ENCODE measurements at regions not wholly inside any gene's neighbourhood (a gene's known extent, or its start where the extent isn't known, plus 50 kb on each side); places are given as distances from the start of the nearest gene placed in this dataset.
"Not testable (repeated sequence)": the region's sequence is repeated elsewhere in the genome, so short reads cannot be mapped to it uniquely, and the experiment has no call there.

DNA sequence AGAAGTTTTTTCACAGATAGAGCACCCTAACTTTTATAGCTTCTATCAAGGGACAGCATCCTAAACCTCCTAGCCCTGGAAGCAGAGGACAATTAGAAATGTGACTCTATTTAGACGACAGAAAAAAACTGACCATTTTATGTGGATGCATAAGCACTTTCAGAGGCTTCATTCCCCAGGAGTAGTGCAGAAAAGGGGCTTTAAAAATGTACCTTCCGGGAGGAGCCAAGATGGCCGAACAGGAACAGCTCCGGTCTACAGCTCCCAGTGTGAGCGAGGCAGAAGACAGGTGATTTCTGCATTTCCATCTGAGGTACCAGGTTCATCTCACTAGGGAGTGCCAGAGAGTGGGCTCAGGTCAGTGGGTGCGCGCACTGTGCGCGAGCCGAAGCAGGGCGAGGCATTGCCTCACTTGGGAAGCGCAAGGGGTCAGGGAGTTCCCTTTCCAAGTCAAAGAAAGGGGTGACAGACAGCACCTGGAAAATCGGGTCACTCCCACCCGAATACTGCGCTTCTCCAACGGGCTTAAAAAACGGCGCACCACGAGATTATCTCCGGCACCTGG lies 416.4 kb upstream of the C1orf87 start:
- DNase-seq = not testable (repeated sequence)

DNA sequence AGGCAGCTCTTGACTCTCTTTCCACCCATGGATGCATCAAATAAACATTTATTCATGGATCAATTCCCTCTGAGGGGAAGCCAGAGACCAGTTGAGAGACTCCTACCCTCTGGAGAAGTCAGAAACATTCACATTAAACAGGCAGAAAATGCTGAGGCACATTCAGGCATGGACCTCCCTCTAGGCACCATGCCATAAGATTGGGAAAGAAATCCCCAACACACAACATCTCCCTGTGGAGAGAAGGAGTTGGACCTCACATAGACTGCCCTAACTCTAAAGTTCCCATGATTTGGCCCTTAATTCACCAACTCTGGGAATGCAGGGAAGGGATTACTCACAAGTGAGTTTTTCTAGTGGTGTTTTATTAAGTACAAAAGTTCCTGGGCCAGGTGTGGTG lies 415.3 kb upstream of the C1orf87 start:
- no peak for DNase-seq

DNA sequence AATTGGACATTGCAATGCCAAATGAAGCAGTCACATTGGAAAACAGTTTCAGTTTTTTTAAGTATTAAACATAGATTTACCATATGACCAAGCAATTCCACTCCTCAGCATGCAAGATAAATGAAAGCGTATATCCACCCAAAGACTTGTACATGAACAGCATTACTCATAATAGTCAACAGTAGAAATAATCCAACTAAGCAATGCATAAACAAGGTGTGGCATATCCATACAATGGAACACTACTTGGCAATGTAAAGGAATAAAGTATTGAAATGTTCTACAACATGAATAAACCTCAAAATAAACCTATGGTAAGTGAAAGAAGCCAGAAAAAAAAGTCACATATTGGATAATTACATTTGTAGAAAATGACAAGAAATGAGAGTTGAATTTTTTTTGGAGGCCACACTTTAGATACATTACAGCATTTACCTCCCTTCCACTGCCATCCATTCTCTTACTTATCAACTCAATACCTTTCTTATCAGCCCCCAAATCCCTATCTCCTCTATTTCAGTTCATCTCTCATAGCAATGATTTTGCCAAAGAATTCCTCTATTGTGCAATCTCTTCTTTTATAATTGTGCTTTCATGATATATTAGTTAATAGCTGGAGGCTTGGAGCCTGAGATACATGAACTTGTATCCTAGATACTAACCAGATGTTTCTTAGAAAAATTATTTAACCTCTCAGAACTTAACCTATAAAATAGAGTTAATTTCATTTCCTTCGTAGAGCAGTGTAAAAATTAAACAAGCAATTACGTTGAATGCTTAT lies 414.2 kb upstream of the C1orf87 start:
- no peak for DNase-seq

DNA sequence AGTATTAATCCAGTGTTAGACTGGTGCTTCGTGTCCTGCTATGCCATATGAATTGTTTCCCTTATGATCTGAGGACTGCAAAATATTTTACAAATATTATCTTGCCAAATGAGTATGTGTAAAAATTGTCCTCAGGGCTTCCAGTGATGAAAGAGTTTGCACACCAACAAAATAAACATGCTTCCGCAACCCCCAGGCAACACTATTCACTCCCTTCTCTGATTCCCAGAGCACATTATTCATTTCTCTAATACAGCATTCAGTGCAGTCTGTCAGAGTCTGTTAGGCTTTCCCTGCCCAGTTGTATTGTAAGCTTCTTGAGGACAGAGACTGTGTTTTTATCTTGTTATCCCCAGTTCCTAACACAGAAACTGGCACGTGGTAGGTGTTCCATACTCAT lies 409.9 kb upstream of the C1orf87 start:
- no peak for DNase-seq

DNA sequence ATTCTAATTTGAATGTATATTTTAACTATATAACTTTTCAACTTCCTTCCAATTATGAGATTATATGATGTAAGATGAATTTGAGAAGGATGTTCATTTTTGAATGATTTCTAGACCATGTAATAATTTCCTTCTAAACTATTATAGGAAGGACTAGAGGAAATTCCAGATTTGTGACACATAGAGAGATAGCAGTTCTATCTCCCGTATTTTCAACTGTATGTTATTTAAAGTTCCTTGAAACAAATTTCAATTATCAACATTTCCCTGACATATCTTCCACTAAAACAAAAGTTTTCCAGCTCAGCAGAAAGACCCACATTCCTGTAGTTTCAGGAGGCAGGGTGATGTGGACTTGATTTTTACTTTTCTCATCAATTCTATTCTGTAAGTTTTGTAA lies 396.7 kb upstream of the C1orf87 start:
- no peak for DNase-seq

DNA sequence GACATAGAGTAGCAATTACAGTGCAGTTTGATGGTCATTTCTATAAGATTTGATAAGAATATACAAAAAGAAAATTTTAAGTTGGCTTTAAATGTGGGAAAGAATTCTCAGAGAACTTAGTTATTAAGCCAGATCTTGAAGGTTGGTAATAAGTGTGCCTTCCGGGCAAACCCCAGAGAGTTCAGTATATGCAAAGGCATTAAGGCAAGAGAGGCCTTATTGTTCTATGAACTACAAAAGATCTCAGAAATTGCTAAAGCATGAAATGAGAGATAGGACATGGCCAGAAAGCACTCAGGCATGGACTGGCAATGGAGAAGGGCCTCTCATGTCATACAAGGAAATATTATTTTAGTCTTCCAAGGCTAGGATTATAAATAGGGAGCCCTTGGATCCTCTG lies 390.2 kb upstream of the C1orf87 start:
- no peak for DNase-seq

DNA sequence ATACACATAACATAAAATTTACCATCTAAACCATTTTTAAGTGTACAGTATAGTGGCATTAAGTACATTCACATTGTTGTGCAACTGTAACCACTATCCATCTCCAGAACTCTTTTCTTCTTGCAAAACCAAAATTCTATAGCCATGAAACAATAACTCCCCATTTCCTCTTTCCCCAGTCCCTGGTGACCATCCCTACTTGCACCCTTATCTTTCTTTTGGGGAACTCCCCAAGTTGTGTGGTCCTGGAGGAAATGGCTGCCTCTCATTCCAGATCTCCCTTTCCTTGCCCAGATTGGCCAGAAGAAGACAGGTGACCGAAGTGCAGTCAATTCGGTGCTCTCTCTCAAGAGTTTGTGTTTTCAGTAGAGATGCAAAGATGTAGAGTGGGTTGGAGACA lies 389.6 kb upstream of the C1orf87 start:
- no peak for DNase-seq

DNA sequence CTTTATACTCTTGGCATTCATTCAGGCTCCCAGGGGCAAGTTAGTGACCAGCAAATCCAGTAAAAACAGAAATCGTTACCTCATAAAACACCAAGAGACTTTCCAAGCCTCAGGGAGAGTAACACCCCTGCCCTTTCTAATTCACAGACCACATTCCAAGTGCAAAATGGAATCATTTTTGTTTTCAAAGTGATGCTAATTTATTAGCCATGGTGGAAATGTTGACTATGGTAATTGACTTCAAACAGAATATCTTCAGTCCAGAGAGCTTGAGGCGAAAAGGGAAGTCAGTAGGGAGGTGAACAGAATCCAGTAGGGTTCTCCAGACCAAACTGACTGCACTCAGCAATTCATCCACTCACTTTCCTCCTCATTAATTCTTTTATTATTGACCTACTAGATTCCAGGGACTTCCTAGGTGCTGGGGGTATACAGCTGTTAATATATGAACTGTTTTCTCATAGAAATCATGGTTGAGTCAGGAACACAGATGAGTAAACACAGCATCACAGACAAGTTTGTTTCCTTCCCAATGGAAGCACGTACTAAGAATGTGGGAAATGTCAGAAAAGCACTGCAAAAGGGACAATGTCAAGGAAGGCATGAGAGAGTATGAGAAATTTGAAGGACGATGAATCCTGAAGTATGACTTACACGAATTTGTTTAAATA lies 388.5 kb upstream of the C1orf87 start:
- DNase-seq = no peak

DNA sequence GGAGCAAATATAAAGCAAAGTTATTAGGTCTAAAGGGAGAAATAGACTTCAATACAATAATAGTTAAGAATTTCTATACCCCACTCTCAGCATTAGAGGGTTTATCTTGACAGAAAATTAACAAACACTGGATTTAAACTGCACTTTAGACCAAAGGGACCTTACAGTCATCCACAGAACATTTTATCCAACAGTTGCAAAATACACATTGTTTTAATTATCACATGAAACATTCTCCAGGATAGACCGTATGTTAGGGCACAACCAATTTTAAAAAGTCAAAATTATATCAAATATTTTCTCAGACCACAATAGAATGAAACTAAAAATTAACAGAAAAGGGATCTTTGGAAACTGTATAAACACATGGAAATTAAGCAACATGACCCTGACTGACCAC lies 384.5 kb upstream of the C1orf87 start:
- DNase-seq = no peak

DNA sequence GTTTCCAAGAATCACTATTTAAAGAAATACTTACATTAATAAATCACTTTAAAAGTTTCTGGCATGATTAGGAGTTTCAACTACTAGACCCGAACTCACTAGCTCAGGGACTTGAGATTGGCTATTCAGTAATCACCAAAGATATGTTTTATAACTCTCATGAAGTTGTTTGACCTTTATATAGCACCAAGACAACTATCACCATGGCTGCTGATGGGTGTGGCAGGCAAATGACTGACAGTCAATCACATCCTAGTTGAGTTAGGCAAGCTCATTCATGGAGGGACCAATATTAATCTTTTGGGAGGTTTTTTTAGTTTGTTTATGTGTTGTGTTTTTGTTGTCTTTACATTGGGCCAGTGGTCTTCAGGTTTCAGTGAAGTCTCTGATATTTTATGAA lies 376.3 kb upstream of the C1orf87 start:
- no peak for DNase-seq

DNA sequence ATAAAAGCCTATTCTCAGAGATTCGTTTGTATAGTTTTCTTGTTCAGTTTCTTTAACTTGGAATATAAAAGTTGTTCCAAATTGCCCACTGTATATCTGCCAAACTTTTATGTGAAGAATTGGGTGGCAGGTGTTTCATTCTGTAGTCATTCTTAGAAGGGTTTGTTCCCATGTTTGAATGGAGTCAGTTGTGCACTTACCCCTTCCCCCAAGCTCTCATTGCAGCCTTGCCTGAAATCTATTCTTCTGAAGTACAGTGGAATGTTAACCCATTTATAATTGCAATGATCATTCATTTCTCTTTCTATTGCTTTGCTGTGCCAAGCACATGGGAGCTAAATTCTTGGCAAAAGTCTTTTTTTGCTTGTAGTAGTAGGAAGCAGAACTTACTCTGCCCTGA lies 375.3 kb upstream of the C1orf87 start:
- DNase-seq = no peak

DNA sequence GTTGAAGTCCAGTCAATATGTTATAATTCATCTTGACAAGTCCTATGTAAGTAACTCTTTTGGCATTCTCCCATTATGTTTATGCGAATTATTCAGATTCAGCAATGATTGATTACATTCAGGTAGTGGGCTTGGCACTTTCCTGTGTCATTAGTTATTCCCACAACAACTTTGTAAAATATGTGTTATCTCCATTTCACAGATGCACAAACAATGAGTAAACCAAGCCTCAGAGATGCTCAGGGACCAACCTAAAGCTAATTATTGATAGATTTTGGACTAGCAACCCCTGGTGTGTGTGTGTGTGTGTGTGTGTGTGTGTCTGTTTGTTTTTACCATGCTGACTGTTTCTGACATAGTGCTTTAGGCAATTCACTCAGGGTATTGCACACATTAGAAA lies 371.1 kb upstream of the C1orf87 start:
- no peak for DNase-seq

DNA sequence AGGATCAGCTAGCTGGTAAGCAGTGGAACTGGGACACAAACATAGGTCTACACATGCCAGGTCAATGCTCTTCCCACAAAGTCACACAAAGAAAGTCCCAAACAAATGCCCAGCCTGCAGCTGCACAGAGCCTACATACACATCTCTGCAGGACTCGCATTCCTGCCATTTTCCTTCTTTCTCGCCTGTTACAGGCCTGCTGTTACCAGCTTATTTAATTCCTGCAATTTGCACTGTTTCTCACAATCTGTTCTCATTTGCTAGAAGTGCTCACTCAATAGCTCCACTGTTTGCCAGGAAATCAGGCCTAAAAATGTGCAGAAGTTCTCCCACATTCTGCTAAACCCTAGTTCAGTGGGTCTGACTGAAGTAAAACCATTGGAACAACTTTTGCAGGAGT lies 362.6 kb upstream of the C1orf87 start:
- no peak for DNase-seq

DNA sequence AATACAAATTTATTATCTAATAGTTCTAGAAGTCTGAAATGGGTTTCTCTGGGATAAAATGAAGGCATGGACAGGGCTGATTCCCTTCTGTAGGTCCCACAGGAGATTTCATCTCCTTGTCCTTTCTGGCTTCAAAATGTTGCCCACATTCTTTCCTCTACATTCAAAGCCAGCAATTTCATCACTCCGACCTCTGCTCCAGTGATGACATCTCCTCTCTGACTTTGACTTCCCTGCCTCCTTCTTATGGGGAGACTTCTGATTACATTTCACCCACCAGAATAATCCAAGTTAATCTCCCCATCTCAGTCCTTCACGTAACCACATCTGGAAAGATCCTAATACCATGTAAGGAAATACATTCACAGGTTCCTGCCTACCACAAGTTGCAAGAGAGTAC lies 358.0 kb upstream of the C1orf87 start:
- DNase-seq = no peak

DNA sequence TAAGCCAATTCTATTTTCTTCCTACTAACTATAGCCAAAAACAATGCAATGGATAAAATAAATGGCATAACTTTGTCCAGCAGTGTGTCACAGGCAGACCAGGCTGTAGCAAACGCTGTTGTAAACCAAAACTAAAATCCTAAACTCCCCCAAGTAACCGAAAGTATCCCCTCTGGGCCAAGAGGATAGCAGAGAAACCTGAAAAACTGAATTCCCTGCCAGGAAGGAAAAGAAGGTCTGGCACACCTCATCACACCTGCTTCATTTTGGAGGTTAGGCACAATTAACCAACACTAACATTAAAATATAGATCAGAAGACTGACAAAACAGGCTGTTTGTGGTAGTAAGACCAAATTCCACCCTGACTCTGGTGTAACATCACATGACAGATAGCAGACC lies 356.8 kb upstream of the C1orf87 start:
- DNase-seq = no peak

DNA sequence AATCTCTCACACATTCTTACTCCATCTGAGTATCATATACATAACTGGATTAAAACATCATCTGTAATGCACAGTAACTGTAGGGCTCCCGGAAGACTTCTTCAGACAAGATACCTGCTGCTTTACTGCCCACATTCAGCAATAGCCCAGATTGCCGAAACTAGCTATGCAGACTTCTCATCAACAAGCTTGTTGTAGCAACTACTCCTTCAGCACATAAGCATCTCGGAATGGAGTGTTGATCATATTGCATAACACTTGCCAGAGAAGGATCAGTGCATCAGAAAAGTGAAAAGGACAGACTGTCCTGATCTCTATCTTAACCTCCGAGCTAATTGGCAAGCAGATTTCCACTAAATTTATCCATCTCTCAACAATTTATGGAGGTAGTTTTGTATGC lies 354.6 kb upstream of the C1orf87 start:
- peak; percentile 14 for DNase-seq

DNA sequence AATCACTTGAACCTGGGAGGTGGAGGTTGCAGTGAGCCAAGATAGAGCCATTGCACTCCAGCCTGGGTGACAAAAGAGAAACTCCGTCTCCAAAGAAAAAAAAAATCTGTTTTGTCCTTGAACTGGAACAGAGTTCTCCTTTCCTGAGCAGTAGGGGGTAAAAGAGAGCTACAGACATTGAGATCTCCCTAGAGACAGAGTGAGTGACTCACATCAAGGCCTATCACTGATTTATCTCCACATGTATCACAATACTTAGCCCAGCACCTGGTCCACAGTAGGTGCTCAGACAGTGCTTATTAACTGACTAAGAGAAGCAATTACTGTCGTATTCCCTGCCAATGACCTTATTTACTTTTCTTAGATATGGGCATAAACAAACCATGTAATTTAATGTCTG lies 354.1 kb upstream of the C1orf87 start:
- DNase-seq = peak; percentile 50

DNA sequence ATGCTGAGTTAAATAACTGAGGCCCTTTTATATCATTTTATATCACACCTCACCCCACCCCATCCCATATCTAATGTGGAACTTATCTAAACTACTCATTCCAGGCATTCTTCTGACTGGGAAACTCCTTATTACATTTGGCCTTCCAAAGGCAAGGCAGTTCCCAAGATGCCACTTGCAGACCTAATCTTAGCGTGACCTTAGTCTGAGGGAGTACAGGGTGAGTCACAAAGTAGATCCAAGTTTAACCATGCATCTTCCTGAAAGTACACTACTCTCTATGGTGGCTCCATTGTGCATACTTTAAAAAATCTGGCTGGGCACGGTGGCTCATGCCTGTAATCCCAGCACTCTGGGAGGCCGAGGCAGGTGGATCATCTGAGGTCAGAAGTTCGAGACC lies 353.6 kb upstream of the C1orf87 start:
- no peak for DNase-seq

DNA sequence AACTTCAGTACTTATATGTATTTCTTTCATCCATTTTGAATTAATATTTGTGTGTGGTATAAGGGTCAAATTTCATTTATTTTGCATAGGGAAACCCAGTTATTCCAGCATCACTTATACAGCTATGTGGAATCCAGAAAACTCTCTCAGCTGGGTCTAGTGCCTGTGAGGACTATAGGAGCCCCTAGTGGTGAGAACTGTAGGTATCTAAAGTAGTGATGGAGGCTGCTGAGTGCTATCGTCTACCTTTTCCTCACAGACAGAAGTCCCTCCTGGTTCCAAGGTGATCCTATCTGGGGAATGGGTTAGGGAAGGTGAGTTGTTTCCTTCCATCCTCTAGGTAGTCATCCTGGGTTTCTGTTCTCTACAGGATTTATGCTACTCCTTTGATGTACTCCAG lies 352.0 kb upstream of the C1orf87 start:
- peak; percentile 1 for DNase-seq

DNA sequence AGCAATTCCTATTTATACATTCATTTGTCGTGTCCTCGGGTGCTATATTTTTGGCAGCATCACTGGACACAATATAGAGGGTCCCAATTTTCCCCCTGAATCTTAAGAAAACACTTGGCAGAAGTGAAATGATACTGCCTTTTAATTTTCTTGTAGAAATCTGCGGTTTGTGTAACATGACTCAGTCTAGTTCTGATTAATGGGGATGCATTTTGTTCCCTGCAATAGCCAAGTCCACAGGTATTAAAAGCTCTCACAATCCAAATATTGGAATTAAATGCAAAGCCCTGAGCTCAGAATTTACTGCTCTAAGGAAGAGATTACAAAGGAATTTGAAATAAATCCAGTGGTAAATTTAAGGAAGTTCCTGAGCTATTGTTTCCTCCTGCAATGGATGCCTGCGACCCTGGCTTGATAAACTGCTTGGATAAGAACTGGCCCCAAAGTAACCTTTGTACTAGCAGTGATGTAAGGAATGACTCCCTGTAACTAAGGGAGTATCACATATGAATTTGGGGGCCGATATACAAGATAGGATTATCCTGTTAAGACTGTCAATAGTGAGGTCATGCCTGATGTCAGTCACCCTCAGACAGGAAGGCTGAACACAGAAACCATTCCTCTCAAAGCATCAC lies 349.7 kb upstream of the C1orf87 start:
- DNase-seq = no peak

DNA sequence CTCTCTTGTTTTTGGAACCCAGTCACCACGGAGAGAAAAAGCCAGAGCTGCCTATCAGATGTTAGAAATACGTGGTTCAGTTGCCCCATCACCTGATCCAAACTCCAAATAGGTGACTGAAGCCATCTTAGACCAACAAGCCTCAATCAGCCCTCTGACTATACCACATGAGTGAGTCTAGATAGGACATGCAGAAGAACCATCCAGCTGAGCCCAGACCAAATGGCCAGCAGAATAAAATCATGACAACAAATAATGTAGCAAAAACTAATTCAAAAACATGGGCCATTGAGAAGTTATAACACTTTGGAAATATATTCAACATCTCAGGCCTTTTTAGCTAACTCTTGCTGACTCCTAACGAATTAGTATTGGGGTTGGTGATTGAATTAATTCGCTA lies 348.4 kb upstream of the C1orf87 start:
- DNase-seq = no peak

DNA sequence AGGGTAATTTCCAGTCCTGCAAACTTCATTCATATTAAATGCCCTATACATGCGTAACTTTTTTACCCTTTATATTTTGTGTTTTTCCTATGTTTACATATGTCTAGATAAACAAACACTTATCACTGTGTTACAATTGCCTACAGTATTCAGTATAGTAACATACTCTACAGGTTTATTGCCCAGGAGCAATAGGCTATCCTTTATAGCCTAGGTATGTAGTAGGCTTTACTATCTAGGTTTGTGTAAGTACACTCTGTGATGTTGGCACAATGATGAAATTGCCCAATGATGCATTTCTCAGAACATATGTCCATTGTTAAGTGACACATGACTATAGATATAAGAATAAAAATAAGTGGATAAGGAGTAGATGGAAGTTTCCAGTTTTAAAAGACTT lies 345.5 kb upstream of the C1orf87 start:
- DNase-seq = no peak

DNA sequence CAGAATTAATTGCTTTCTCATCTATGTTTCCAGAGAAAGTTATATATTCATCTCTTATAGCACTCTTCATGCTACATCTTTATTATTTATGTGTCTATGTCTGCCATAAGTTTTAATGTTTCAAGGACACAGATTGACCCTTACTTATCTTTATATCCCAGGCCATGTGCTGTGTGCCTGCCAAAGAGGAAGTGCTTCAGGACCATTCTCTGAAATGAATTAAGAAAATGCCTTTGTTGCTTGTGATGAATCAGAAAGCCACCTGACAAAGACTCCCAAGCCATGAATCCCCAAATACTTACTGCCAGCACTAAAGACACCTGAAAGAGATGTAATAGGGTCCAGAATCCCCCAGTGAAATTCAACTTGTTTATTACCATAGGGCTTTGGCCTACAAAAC lies 342.1 kb upstream of the C1orf87 start:
- no peak for DNase-seq

DNA sequence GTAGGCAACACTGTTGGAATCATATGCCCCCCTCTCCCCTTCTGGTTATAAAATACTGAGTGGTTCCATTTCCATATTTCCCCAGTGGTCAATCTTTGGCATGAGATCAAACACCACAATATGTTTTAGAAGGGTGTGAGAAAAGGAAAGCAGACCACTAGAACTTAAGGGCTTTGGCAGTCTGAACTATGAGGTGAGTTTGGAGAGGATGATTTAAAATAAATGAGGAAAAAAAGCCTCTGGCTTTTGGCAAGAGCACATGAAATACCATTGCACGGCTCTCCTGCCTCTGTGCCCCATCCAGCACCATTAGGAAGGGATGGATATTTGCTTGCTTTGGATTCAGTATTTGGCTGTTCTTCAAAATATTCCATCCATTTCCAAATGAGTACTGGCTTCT lies 339.5 kb upstream of the C1orf87 start:
- DNase-seq = no peak
